GM21619 (cell line): ENCODE measurements at regions not wholly inside any gene's neighbourhood (a gene's known extent, or its start where the extent isn't known, plus 50 kb on each side); places are given as distances from the start of the nearest gene placed in this dataset.
A peak's percentile ranks its signal among the peaks of the same experiment; 100 is the strongest.

ENCODE experiments used
- ATAC-seq: cut with Tn5 transposase; IDR thresholded peaks from one replicate; pipeline ENCODE4 v1.9.1; 2021; ENCODE audit not compliant: unreplicated experiment

DNA sequence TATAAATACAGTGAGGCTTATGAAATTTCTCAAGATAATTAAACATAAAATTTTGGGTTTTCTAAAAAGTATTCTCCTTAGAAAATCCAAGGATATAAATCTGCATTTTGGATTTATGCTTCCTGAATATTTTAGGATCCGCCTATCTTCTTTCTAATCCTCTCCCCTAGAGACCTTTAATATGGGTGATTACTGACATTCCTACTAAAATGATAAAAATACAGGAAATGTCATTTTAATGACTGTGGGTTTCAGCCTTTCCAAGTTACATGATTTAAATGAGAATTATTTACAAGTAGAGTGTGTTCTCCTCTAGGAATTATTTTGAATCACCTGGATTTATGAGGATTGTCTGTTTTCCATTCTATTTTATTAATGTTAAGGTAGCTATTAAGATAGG lies 150.4 kb downstream of the C7orf25 start:
- ATAC-seq = no peak

DNA sequence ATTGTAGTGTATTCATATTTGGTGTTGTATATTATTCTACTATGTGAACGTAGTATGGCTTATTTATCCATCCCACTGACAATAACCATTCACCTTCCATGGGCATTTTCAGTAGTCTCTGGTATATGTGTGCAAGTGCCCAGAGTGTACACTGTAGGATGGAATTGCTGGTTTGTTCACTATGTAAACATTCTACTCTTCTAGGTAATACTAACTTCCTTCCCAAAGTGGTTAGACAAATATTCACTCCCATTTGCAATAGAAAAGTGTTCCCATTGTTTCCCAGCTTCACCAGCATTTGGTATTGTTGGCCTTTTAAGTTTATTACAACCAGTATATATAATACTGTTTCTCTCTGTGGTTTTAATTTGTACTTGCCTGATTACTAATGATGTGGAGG lies 153.7 kb downstream of the C7orf25 start:
- no peak for ATAC-seq

DNA sequence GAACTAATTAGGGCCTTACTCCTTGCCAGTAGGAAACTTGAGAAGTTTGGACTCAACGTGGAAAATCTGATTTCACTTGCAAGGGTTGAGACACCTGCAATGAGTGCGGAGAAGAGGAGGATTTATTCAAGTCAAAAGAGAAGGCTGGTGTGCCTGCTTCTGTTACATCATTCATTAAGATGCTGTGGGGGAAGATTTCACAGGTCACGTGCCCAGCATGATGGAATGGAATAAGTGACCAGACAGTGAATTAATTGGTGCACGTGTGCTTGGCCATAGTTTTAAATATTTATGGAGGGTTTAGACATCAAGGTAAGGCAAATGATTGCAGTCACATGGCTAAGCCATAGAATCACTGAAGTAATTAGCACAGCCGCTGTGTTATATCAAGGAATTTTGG lies 155.0 kb downstream of the C7orf25 start:
- ATAC-seq = no peak

- ATAC-seq = no peak
These were observed 158.0 kb downstream of the C7orf25 start for GRCh38 chr7:42753811-42754363.

GRCh38 chr7:42753367-42753766 lies 158.5 kb downstream of the C7orf25 start:
- ATAC-seq = no peak

- no peak for ATAC-seq
These were observed 161.7 kb downstream of the C7orf25 start for GRCh38 chr7:42750172-42750571.

GRCh38 chr7:42747044-42747443 lies 164.8 kb downstream of the C7orf25 start:
- no peak for ATAC-seq

DNA sequence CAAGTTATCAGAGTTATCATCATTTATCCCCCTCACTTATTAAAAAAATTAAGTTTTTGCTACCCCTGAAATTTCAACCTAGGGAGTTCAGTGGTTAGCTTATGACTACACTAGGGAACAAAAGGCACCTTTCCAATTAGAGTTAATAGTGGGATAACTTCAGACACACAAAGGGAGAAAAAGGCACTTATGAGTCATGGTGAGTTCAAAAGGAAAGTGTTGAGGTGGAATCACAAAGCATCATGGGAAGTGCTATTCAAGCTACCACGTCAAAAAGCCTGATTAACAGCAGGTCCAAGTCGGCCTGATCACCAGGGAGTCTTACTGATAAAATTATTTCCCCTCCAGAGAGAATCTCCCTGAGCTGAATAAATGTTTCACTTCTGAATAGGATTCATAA lies 165.7 kb downstream of the C7orf25 start:
- ATAC-seq = no peak

DNA sequence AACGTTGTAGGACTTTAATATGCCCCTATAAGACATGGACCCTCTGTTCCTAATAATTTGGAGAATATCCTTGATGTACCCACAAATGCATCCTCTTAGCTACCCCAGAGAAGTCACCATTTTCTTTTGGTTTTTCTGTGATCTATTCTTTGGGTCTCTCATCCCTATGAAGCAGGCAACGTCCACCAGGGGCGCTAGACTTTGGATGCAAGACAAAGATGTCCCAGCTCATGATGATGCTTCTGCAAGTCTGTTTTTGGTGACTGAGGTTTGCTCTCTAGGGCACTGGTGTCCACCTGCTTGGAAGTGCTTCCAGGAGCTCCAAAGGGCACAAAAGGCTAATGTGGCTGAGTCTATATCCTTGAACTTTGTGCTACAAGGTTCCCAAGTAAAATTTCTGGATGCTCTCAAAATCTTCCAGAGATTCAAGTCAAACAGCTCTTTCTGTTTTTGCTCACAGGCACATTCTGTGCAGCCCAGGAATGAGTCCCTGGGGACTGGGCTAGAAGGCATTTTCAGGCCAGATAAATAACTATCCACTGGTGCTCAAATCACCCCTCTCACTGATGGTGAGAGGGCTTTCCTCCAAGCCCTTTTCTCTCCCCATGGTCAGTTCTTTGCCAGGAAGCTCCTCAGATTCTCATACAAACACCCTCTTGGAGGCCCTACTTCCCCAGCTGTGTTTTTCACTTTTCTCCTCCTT lies 166.4 kb downstream of the C7orf25 start:
- ATAC-seq = peak; percentile 56

DNA sequence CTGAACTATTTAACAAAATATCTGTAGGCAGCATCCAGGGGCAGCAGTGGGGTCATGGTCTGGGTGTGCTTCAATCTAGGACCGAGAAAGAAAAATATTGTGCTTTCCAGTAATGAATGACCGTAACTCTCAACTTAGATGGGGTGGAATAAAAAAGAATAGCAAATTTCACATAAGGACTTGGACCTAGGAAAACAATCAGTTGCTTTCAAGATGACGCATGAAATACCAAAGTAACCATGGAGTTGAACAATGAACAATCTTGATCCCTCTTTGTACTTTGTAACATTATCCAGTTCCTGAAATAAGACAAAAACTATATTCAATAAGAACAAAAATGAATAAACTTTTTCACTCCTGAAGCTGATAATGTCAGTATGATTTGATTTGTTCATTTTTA lies 167.1 kb downstream of the C7orf25 start:
- no peak for ATAC-seq

DNA sequence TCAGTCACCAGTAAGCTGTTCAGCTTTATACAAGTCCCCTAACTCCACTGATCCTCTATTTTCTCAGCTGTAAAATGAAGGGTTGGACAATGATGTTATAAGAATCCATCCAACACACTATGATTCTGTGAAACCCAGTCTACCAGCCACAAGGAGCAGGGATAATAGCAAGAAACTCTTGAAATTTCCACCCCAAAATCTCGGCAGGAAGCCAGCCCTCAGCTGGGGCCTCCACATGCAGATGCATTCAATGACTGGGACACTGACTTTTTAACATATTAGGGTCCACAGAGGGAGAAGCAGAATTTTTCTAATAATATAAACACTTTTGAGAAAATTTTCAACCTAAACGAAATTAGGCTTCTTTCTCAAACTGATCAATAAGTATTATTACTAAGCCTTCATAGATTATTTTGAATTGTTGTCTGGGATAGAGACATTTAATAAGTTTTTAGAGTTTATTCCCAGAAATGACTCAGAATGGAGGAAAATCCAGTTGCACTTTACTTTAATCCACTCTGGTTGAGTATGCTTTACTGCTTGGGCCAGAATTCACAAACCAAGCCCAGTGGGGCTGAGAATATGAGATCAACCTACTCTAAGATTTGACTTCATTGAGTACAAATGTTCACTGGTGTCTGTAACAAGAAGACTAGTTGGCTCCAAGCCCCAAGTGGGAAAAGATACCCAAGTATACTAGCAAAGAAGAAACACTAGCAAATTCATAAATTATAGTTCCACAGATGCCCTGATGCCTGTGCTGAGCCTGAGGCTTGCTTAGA lies 168.6 kb downstream of the C7orf25 start:
- ATAC-seq = no peak

DNA sequence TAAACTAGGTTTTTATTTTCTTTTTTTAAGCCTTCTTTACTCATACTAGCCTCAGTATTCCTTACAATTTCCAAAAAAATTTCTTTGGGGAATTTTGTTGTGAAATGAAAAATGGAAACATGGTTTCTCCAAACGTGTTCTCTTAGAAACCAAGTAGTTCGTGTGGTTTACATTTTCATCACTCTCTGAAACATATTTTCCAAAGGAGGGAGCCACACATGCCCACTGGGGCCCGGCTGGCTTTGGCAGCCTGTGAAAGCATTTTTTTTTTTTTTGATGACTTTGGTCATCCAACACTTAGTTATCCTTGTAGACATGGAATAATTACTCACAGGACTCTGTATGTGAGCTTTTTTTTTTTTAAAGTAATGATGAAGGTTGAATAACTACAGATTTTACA lies 169.6 kb downstream of the C7orf25 start:
- ATAC-seq = no peak

DNA sequence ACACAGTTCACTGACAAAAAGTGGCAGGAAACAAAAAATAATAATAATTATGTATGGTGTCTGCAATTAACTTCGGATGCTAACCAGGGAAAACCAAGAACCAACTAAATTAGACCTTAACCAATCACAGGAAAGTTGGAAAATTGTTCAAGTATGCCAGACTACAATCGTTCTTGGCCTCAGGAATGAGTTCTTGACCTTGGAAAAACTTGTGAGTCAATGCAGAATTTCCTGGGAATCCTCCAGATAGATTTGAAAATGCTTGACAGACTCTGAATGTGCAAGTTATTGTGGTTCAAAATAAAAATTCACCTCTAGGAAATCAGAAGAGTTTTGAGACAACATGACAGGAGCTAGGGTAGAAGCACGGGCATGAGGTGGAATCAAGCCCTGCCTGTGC lies 171.5 kb downstream of the C7orf25 start:
- no peak for ATAC-seq

DNA sequence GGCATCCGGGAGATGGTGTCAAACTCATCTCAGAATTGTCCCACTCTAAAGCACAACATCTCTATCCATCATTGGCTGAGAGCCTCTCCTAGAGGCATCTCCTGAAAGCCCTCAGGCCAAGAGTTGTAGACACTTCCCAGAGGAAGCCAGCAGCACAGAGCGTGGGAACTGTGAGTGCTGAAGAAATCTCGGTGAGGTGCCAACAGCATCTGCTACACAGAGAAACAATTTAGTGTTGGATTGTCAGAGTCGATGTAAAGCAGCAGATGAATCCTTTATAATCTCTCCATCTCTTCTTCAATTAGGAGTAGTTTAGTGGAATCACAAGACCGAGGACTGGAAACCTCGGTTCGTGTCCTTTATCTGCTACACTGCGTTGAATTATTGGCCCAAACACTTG lies 172.2 kb downstream of the C7orf25 start:
- no peak for ATAC-seq

DNA sequence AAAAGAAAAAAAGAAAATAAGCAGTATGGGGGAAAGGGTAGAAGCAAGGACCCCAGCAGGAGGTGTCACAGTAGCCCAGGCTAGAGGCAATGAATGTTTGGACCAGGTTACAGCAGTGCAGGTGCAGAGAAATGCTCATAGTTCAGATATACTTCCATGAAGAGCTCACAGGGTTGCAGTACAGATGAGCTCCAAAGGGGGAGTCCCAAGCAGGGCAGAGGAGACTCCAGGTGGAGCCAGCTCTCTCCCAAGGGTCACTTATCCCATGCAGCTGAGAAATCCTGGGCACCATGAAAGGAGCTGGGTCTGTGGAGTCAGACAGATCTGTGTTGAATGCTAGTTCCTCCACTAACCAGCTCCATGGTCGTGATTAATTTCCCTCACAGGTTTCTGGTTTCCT lies 174.9 kb downstream of the C7orf25 start:
- ATAC-seq = no peak

DNA sequence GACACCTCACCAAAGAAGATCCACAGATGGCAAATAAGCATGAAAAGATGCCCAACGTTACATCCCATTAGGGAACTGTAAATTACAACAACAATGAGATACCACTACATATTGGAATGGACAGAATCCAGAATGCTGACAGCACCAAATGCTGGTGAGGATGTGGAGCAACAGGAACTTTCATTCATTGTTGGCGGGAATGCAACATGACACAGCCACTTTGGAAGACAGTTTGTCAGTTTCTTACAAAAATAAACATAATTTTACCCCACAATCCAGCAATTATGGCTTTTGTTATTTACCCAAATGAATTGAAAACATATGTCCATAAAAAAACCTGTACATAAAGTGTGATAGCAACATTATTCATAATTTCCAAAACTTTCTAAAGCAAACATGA lies 176.8 kb downstream of the C7orf25 start:
- ATAC-seq = no peak

DNA sequence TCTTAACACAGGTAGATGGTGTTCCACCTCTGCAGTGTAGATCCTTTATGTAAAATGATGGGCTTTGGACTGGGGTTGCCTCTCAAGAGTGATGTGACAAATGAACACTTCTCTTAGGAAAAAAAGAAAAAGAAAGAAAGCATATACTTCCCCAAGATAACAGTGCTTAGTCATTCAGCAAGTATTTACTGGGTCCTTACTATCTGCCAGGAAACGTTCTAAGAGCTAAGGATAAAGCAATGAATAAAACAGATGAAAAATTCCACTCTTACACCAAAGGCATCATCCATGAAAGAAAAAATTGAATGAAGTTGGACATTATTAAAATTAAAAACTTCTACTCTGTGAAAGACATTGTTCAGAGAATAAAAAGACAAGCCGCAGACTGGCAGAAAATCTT lies 177.3 kb downstream of the C7orf25 start:
- ATAC-seq = no peak

GRCh38 chr7:42733040-42733439 lies 178.8 kb downstream of the C7orf25 start:
- ATAC-seq = no peak

DNA sequence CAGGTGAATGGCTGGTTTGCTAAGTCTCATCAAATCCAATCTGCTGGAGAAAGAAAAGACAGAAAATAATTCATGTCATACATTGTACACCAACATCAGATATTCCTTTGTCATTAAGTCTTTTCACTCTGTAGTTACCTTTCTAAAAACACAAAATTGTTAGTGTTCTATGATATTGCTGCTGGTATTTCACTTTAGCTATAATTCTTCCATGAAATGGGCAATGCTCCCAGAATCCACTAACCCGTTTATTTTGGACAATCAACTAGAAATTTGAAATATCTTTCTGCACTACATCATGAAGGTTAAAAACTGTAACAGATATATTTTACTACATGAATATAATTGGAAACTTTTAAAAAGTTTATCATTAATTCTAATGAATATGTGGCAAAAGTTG lies 181.3 kb downstream of the C7orf25 start:
- ATAC-seq = no peak

- ATAC-seq = no peak
These were observed 182.7 kb downstream of the C7orf25 start for GRCh38 chr7:42729053-42729765.

GRCh38 chr7:42727451-42727850 lies 184.4 kb downstream of the C7orf25 start:
- ATAC-seq = no peak
